ENCODE measurements at regions not wholly inside any gene's neighbourhood (a gene's known extent, or its start where the extent isn't known, plus 50 kb on each side); places are given as distances from the start of the nearest gene placed in this dataset.

DNA sequence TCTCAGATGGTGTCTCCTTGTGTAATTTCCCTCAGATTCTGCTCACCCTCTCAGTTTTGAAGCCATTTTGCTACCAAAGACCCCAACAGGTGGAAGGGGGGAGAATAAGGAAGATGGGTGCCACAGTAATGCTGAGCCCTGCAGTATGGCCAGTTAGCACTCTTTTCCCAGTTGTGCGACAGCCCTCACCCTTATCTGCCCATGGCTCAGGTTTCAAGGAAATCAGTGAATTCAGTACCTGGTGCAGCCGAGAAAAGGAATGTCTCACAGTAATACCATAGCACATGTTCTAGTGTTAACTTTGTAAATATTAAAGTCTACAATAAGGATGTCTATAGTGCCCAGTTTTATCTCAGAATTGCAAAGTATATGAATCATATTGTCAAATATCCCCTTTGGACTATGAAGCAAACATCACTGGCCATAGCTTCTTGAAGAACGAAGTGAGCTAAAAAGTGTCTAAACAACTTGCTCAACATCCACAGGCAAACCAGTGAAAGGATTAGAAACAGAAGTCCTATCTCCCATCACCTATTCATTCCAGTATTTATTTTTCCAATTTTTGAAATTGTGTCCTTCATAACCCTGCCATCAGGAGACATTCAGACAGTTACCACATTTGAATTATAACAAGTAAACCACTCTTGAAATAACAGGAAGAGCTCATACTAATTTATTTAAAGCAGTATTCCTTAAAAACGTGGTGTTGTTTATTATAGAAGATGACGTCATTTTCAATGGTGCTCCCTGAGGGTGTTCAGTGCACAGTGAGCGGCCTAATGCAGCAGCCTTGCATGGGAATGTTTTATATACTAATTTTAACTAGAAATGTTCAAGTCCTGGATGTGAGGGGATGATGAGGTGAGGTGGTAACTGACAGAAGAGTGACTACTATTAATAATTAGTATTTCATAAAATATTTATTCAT is 366.2 kb downstream of the TFAP2A start:
- DNase-seq = no peak

DNA sequence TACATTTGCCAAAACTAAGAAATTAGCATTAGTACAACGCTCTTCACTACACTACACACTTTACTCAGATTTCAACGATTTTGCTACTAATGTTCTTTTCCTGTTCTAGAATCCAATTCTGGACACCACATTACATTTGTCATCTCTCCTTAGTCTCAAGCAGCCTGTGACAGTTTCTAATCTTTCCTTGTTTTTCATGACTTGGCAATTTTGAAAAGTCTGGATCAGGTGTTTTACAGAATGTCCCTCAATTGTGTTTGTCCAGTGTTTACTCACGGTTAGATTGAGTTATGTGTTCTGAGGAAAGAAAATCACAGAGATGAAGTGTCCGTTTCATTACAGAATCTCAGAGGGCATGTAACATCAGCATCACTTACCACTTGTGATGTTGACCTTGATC is 372.6 kb downstream of the TFAP2A start:
- no peak for DNase-seq

DNA sequence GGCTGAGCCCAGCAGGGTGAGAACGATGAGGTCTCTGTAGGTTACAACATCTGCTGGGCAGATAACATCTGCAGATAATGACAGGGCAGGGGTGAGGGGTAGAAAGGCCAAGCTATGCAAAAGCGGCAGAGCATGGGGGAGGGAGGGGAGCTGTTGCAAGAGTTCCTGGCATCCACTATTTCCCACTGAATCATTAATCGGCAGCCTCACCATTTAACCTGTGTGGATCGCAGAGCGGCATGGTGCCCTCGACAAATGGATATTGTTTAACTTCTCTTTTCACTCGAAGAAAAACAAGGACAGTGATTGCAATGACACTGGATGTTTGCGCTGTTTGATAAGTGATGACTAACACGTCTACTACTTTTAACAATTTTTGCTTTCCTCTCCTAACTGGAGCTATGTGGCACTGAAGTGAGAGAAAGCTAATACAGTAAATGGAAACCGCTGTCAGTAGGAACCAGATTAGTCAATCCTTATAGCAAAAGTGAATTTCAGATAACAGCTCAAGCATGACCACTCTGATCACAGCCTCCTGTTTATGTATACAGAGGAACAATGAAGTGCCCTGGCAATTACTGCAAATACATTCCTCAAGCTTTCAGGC is 381.5 kb downstream of the TFAP2A start:
- DNase-seq = no peak

DNA sequence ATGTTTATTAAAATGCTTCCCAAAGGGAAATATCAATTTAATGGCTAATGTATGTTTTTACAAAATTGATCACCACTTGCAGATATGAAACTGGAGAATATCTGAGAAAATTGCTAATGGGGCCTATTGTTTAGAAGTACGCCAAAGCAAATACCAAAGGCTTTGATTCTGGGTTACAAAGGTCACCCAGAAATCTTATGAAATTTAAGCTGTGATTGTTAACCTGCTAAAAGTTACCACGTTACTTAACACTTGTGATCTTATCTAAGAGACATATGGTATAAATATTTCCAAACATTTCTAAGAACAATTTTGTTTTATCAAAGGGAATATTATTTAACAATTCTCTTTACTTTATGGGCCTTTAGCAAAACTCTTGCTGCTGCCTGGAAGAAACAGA is 383.3 kb downstream of the TFAP2A start:
- DNase-seq = no peak

DNA sequence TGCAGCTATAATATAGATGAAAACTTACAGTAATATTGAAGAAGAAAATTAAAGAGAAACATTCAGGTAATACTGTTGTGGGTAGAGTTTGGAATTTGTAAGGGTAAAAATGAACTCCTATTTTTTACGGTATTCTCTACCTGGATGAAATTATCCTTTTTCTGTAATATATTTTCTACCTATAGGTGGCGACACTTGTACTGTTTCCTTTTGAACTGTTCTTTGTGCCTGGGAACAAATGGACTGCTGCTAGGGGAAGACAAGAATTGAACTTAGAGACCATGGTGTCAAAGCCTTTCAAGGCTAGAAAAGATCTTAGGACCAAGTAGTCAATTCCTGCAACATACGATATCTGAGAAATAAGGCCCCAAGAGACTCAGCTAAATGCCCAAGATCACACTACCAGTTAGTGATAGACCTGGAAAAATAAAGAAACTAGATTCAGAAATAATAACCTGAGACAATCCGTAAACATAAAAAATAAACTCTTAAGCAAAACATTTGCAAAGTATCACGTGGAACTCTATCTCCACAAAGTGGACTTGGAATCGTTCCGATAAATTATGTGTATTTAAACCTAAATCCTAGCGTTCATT is 383.8 kb downstream of the TFAP2A start:
- no peak for DNase-seq

DNA sequence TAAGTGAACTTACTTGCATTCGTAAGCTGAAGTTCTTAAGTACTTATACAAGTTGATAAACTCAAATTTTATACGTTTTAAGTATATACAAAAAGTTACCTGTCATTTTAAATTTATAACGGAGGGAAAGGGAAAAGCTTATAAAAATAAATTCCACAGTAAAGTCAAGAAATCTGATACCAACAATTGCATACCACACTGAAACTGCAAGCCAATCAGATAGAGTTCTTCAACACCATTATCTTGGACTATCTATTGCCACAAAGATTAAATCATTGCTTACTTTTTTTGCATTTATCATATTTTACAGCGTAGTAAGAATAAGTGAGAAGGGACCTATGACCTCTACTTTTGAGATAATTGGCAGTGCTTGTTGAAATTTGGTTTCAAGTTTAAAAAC is 386.7 kb downstream of the TFAP2A start:
- no peak for DNase-seq

DNA sequence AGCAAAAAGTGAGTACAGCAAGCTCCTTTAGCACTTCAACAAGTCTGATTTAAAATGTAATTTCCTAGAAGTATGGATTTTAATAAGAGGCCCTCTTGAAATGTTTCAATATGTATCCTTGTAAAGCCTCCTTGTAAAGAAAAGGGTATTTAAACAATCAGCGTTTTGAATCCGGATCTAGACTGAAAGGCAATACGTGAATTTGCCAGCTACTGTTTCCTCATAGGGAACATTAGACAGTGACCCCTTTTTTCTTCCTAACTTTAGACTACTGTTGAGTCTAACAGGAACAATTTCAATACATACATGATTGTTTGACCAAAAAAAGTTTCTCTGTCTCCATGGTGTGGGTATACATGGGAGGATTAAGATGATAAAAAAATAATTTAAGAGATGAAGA is 395.0 kb downstream of the TFAP2A start:
- DNase-seq = no peak

DNA sequence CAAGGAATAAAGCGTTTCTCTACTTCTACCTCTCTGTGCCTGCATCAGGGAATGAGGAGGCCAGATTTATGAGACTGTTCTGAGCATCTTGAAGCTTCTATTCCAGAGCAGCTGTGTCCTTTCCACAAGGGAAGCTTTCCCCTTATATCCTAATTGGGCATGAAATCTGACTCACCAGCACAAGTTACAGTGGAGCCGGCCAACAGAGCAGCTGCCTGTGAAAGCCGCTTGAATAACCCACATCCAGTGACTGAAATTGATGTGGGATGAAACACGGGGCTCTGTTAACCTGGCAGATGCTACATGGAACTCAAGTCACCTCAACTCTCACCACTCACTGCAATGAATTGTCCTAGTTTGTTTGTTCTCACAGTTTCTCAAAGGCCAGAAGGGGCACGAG is 400.3 kb downstream of the TFAP2A start:
- DNase-seq = no peak

DNA sequence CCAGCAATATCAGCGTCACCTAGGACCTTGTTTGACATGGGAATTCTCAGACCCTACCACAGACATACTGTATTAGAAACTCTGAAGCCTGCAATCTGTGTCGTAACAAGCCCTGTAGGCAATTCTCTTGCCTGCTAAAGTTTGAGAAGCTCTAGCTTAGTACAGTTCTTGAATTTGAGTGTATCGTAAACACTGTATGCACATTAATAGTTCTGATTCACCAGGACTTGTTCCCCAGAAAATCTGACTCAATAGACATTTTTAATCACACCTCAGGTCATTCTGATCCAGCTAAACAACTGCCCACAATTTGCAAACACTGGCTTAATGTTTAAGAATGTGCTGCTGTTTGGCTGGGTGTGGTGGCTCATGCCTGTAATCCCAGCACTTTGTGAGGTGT is 414.3 kb downstream of the TFAP2A start:
- no peak for DNase-seq

DNA sequence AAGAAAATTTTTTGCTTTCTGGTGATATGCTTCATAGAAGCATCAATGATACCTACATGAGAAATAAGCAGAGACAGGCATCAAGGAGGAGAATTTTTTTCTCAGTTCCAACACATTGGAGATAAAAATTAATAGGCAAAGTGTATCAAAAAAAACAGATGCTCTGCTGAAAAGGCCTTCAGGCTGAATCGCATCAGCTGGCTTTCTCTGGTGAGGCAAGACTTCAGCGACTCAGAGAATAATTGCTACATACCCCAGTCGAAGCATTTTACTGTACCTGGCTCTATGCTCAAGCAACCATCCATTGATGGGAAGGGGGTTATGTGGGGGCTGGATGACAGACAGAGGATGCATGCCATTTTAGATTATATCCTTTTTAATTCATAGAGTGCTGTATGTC is 415.1 kb downstream of the TFAP2A start:
- no peak for DNase-seq

DNA sequence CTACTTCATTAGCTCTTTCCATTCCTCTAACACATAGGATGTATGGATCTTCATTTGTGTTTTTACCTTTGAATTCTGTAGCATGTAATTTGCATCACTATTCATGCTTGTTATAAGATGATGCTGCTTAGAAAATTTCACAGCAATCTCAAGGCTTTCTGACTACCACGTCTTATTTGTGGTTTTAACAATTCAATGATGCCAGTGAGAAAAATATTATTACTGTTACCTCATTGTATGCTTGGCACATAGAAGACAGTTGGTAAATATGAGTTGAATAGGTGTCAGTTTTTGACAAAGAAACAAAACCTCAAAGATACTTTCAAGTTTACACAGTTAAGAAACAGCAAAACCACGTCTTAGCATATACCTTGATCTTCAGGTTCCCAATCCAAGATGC is 428.6 kb downstream of the TFAP2A start:
- DNase-seq = no peak

DNA sequence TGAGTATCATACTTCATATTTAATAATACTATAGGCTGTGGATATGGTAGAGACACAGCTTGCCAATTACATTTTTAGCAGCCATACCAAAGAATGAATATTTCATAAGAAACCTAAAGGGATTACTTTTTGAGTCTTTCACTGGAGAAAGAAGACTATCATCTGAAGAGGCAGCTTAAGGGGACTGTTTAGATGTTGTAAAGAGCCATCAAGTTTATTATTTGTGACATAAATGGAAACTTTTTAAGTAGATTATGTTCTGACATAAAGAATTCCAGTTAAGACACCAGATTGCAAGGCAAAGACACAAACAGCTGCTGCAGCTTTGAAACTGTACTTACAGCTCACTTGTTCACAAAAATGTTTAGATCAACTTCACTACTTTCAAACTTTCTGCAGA is 429.4 kb downstream of the TFAP2A start:
- DNase-seq = no peak

DNA sequence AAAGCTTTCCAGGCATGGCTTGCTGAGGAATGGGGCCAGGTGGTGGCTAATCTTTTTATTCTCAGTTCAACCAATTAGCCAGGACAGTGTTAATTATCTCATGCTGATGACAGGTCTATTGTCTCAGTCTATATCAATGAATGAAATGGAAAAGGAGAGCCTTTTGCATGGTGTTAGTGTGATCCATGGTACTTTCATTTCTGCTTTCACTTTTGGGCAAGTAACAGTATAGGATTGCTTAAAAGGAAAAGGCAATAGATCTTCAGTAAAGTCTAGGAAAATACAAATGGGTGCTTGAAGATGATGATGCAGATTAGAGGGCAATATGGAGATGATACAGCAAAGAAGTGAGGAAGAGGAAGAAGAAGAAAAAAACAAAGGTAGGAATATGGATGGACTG is 430.3 kb downstream of the TFAP2A start:
- no peak for DNase-seq

DNA sequence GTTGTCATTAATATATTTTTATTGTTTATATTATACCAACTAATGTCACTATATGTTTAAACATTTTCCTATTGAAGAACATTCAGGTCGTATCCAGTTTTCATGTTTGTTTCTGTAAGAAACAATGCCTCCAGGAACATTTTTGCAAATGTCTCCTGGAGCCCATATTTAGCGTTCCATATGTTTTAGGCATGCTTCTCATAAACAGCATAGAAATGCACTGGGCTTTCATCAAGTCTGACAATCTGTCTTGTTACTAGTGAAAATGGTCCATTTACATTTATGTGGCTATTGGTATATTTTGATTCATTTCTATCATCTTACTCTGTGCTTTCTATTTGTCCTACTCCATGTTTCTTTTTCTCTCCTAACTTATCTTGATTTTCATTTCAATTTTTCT is 431.7 kb downstream of the TFAP2A start:
- no peak for DNase-seq

DNA sequence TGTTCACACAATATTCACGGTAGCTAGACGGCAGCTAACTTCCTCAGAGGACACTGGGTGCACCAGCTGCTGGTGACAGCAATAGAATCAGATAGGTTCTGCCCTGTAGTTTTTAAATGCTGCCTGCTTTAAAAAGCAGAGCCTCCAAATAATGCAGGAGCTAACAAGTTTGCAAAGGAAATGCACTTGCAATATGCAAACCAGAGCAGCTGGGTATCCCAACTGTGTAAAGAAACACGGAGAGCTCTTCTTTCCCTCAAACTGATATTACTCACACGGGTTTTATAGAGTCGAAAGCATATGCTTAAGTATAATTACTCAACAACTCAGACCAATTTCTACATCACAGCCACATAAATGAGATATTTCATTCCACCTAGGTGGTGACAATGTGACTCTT is 432.7 kb downstream of the TFAP2A start:
- no peak for DNase-seq

DNA sequence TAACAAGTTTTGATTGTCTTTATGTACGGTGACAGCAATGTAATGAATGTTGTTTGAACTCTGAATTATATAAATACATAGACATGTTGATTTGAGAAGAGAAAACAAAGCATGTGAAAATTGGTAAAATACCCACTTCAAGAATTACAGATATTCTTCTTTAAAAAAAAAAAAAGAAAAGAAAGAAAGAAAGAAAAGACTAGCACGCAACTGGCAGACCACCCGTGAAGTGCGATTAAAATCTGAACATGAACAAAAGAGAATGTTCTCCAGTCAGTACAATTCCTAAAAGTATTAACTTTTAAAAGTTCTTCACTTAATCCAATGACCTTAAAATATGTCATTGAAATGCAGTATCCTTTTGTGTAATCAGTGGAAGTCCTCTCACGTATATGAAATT is 434.9 kb downstream of the TFAP2A start:
- DNase-seq = no peak

DNA sequence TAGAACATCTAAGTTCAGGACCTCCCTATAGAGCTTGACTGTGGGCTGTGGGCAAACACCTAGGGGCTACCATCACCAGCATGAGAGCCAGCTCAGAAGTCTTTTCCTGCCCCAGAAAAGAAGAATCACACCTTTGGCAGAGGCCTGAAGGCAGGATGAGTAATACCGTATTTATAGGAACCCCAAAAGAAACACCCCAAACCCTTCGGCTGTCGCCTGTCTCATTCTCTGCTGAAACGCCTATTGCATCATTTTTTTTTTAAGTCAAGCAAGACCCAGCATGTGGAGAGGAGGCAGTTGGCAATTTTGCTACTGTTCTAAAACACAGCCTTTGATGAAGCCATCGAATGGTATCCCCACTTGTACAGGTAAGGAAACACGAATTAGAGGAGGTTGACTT is 436.4 kb downstream of the TFAP2A start:
- no peak for DNase-seq

DNA sequence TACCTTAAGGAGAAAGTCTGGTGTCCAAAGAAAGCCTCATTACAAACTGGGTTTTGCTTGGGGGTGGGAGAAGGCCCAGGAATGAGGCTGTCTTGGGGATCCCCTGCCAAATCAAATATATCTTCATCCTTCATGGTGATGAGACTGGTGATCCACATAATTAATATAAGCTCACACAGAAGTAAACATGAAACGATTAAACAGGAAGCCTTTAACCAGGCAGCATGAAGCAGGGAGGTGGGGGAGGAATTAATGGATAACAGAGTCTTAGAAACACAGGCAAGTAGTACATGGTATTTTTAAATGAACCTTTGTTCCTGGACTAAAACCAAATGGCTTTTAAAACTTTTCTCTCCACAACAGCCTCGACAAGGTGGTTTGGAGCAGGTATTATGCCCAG is 437.5 kb downstream of the TFAP2A start:
- DNase-seq = no peak

DNA sequence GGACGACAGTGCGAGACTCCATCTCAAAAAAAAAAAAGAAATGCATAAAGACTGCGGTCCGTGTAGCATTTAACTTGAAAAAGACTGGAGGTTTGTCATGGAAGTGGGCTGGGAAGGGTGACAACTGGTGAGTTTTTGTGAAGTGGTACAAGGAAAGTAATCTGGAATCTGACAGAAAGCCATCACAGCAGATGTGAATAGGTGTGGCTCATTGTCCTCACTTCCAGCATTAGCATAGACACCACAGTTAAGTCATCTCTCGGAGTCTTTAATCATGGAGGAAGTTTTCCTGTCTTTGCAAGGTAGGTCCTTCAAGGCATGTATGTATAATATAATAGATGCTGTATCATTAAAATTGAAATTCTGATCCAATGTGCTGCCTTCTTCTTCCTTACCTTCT is 453.2 kb downstream of the TFAP2A start:
- no peak for DNase-seq

DNA sequence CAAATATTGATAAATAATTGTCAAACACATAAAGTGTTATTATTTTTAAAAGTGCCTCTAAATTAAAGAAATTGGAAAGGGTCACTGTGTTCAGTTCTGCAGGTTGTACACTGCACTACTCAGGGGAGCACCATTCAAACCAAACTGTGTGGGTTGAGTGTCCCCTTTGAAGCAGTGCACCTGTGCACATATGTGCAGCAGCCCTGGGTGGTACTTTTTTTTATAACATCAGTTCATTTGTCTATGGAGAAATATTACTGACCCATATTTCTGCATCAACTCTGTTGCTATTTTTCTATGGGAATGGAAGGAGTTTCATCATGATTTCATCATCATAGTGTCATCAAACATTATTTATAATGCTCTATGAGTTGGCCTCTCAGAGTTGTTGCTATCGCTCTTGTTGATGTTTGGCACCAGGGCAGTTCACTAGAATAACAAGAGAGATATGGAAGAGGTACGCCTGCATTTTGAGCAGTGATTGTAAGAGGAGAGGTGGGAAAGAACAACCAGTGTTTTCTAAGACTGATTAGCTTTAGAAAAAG is 457.6 kb downstream of the TFAP2A start:
- DNase-seq = no peak

DNA sequence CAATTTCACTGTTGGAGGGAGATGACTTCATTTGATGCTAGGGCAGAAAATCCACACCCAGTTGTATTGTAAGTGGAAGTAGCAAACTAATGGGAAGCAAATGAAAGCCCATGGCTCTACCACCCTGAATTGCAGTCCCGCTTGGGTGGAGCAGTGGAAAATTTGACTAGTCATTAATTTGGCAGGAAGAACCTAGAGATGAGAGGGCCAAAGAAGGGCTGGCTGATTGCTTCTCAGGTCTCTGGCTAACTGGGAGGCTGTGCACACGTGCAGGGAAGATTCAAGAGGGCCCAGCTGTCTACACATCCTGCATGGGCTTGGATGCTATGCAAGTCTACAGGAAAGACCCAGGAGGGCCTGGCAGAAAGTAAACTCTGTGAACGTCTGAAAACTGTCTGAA is 466.2 kb downstream of the TFAP2A start:
- DNase-seq = no peak

DNA sequence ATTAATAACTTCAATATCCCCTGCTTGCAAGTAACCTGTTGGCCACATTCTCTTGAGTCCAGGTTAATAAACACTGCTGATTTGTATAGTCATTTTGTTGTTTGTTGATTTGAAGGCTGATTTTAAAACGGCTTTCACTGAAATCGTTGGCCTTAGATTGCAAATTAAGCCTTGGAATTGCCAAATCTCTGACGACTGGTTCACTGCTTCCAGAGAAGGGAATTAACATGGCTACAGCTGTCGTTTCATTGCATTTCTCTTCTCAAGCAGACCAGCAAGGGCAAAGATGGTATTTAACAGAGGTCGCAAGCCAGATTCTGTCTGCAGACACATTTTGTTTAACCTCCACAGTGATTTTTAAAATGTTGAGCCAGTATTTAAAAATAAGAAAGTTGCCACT is 470.9 kb downstream of the TFAP2A start:
- peak; percentile 9 to 23 for DNase-seq

DNA sequence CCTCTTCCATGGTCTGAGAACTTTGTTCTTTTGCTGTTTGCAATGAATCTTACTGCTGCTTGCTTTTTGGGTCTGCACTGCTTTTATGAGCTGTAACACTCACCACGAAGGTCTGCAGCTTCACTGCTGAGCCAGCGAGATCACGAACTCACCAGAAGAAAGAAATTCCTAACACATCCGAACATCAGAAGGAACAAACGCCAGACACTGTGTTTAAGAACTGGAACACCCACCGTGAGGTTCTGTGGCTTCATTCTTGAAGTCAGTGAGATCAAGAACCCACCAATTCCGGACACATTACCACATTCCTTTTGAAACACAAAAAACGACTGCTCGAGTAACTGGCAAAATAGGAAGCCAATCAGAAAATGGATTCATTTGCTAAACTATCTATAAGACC is 471.8 kb downstream of the TFAP2A start:
- DNase-seq = no peak

All from right lung (tissue), 2 donors.